H7 (cell line): ENCODE measurements at regions not wholly inside any gene's neighbourhood (a gene's known extent, or its start where the extent isn't known, plus 50 kb on each side); places are given as distances from the start of the nearest gene placed in this dataset.

ENCODE experiments used
- DNase-seq: peaks from one replicate; pipeline ENCODE4 v3.0.0; 2012
- H3K27me3 ChIP-seq: 2 replicates; pipeline ENCODE4 v1.6.0; 2011; ENCODE audit warnings: mild to moderate bottlenecking, low read length; ENCODE audit not compliant: control insufficient read depth, insufficient read depth
- H3K36me3 ChIP-seq: replicated peaks from 2 replicates; pipeline ENCODE4 v1.5.1; 2011; ENCODE audit warnings: low read length; ENCODE audit not compliant: control insufficient read depth, insufficient read depth
- H3K4me3 ChIP-seq: 2 replicates; pipeline ENCODE4 v1.5.1; 2011; ENCODE audit warnings: low read depth, mild to moderate bottlenecking, control low read depth, low read length, moderate library complexity; ENCODE audit not compliant: insufficient read depth

GRCh38 chr4:100819505-100819904, 301.7 kb upstream of the EMCN start:
- no peaks in the 10 kb centered on the region for H3K27me3 ChIP-seq
- no peaks in the 10 kb centered on the region for H3K36me3 ChIP-seq
- no peak overlapping the region for H3K4me3 ChIP-seq
- no peak for DNase-seq

GRCh38 chr4:100816436-100817045, 298.7 kb upstream of the EMCN start:
- no peak for DNase-seq
- Histone ChIP-seq H3K27me3 (no peaks in the 10 kb centered on the region), H3K36me3 (no peaks in the 10 kb centered on the region), H3K4me3 (no peak overlapping the region)

- no peak for DNase-seq
- no peaks in the 10 kb centered on the region for H3K36me3 ChIP-seq
- H3K4me3 ChIP-seq = no peak overlapping the region
- no peaks in the 10 kb centered on the region for H3K27me3 ChIP-seq
These were observed 293.2 kb upstream of the EMCN start for GRCh38 chr4:100811046-100811445.

GRCh38 chr4:100809506-100809905, 291.7 kb upstream of the EMCN start:
- no peak for DNase-seq
- no peak overlapping the region for H3K4me3 ChIP-seq
- no peaks in the 10 kb centered on the region for H3K36me3 ChIP-seq
- H3K27me3 ChIP-seq = no peaks in the 10 kb centered on the region

- H3K36me3 ChIP-seq = no peaks in the 10 kb centered on the region
- no peaks in the 10 kb centered on the region for H3K27me3 ChIP-seq
- H3K4me3 ChIP-seq = no peak overlapping the region
- DNase-seq = no peak
These were observed 289.2 kb upstream of the EMCN start for GRCh38 chr4:100806988-100807387.

- Histone ChIP-seq H3K27me3 (no peaks in the 10 kb centered on the region), H3K36me3 (no peaks in the 10 kb centered on the region)
- DNase-seq = no peak
These were observed 287.7 kb upstream of the EMCN start for GRCh38 chr4:100805538-100805937.

GRCh38 chr4:100804576-100805360, 286.9 kb upstream of the EMCN start:
- H3K27me3 ChIP-seq = no peaks in the 10 kb centered on the region
- no peak overlapping the region for H3K4me3 ChIP-seq
- DNase-seq = no peak
- H3K36me3 ChIP-seq = no peaks in the 10 kb centered on the region

More at GRCh38 chr4:100805538-100805937, 287.7 kb upstream of the EMCN start:
- H3K4me3 ChIP-seq = no peak overlapping the region

- H3K27me3 ChIP-seq = no peaks in the 10 kb centered on the region
- no peak overlapping the region for H3K4me3 ChIP-seq
- no peaks in the 10 kb centered on the region for H3K36me3 ChIP-seq
- DNase-seq = no peak
These were observed 285.9 kb upstream of the EMCN start for GRCh38 chr4:100803751-100804150.

GRCh38 chr4:100799761-100800539, 282.1 kb upstream of the EMCN start:
- H3K36me3 ChIP-seq = no peaks in the 10 kb centered on the region
- no peaks in the 10 kb centered on the region for H3K27me3 ChIP-seq
- DNase-seq = no peak
- no peak overlapping the region for H3K4me3 ChIP-seq

GRCh38 chr4:100797791-100798190, 280.0 kb upstream of the EMCN start:
- Histone ChIP-seq H3K4me3 (no peak overlapping the region), H3K27me3 (no peaks in the 10 kb centered on the region), H3K36me3 (no peaks in the 10 kb centered on the region)
- DNase-seq = no peak

- no peak for DNase-seq
- H3K4me3 ChIP-seq = no peak overlapping the region
- no peaks in the 10 kb centered on the region for H3K36me3 ChIP-seq
- H3K27me3 ChIP-seq = no peaks in the 10 kb centered on the region
These were observed 279.5 kb upstream of the EMCN start for GRCh38 chr4:100797356-100797755.

GRCh38 chr4:100796332-100796731, 278.5 kb upstream of the EMCN start:
- Histone ChIP-seq H3K4me3 (no peak overlapping the region), H3K27me3 (no peaks in the 10 kb centered on the region)
- DNase-seq = no peak

GRCh38 chr4:100795581-100795980, 277.8 kb upstream of the EMCN start:
- Histone ChIP-seq H3K4me3 (no peak overlapping the region), H3K27me3 (no peaks in the 10 kb centered on the region), H3K36me3 (no peaks in the 10 kb centered on the region)
- no peak for DNase-seq

More at GRCh38 chr4:100796332-100796731, 278.5 kb upstream of the EMCN start:
- no peaks in the 10 kb centered on the region for H3K36me3 ChIP-seq

GRCh38 chr4:100790836-100791615, 273.2 kb upstream of the EMCN start:
- Histone ChIP-seq H3K4me3 (no peak overlapping the region), H3K27me3 (no peaks in the 10 kb centered on the region), H3K36me3 (no peaks in the 10 kb centered on the region)
- DNase-seq = no peak
